ENCODE measurements at regions not wholly inside any gene's neighbourhood (a gene's known extent, or its start where the extent isn't known, plus 50 kb on each side); places are given as distances from the start of the nearest gene placed in this dataset.

- TF ChIP-seq CTCF (IDR thresholded peaks at IDR 0.05 in 2 of 3, conservative IDR thresholded peaks at IDR 0.05 in 1 of 3; ENCODE audit: control insufficient read depth in 2 of 3, extremely low read depth in 1 of 3, insufficient read depth in 1 of 3, low read depth in 3 of 3, low read length in 3 of 3) (no peak), IRF5 (IDR thresholded peaks at IDR 0.05; ENCODE audit: borderline replicate concordance) (no peak), ZZZ3 (IDR thresholded peaks at IDR 0.05; ENCODE audit: control insufficient read depth, insufficient read length, low read depth) (no peak), REST (IDR thresholded peaks at IDR 0.05; ENCODE audit: low read depth, low read length) (no peak), POLR2A (IDR thresholded peaks at IDR 0.05; ENCODE audit: low read depth, low read length) (no peak), STAT3 (IDR thresholded peaks at IDR 0.05; ENCODE audit: low read depth, low read length) (no peak), ASH2L (IDR thresholded peaks at IDR 0.05; ENCODE audit: borderline replicate concordance, low read depth) (no peak), ZNF274 (IDR thresholded peaks at IDR 0.05; ENCODE audit: insufficient read depth, insufficient read length) (no peak)
Measured at GRCh38 chr2:186919296-186919695, 70.3 kb upstream of the ZSWIM2 start.

All from GM12878 (cell line).